Fibroblast of lung (primary cell): ENCODE measurements at regions not wholly inside any gene's neighbourhood (a gene's known extent, or its start where the extent isn't known, plus 50 kb on each side); places are given as distances from the start of the nearest gene placed in this dataset.

ENCODE experiments used
- DNase-seq, 2 donors: peaks; one replicate each; pipeline versions ENCODE4 v3.0.0 to v3.0.0-alpha.2; 2010; ENCODE audit warnings: low read depth in 2 of 2
- H2AFZ ChIP-seq: 2 replicates; pipeline ENCODE4 v1.5.1; 2012; ENCODE audit warnings: low read length, control low read depth, inconsistent platforms
- H3K27ac ChIP-seq: 2 replicates; pipeline ENCODE4 v1.5.1; 2011; ENCODE audit warnings: low read length, control low read depth; ENCODE audit not compliant: insufficient read depth
- H3K27me3 ChIP-seq: 2 replicates; pipeline ENCODE4 v1.5.1; 2011; ENCODE audit warnings: mild to moderate bottlenecking, low read length; ENCODE audit not compliant: control insufficient read depth, insufficient read depth
- H3K36me3 ChIP-seq: 2 replicates; pipeline ENCODE4 v1.5.1; 2011; ENCODE audit warnings: low read length; ENCODE audit not compliant: control insufficient read depth, insufficient read depth
- H3K4me1 ChIP-seq: 2 replicates; pipeline ENCODE4 v1.5.1; 2011; ENCODE audit warnings: low read length; ENCODE audit not compliant: control insufficient read depth, insufficient read depth; ENCODE audit errors: extremely low read depth
- H3K4me2 ChIP-seq: 2 replicates; pipeline ENCODE4 v1.5.1; 2011; ENCODE audit warnings: low read length, control low read depth; ENCODE audit not compliant: insufficient read depth; ENCODE audit errors: extremely low read depth
- H3K4me3 ChIP-seq, 4 experiments: fragments of 200-600 bp in 1 of 4; sonication (generic) in 1 of 4; replicated peaks in 1 of 4; 2 replicates each; pipeline ENCODE4 v1.5.1; 2011 to 2016; ENCODE audit warnings: low read length in 4 of 4, low read depth in 3 of 4, mild to moderate bottlenecking in 3 of 4, control low read depth in 2 of 4, inconsistent platforms in 1 of 4, mixed read lengths in 1 of 4; ENCODE audit not compliant: insufficient read depth in 1 of 4; ENCODE audit errors: control extremely low read depth in 1 of 4
- H3K79me2 ChIP-seq: 2 replicates; pipeline ENCODE4 v1.5.1; 2012; ENCODE audit warnings: mild to moderate bottlenecking, low read length, inconsistent platforms; ENCODE audit not compliant: control insufficient read depth, insufficient read depth
- H3K9ac ChIP-seq: 2 replicates; pipeline ENCODE4 v1.5.1; 2011; ENCODE audit warnings: mild to moderate bottlenecking, low read length, control low read depth; ENCODE audit not compliant: insufficient read depth
- H3K9me3 ChIP-seq: 2 replicates; pipeline ENCODE4 v1.5.1; 2012; ENCODE audit warnings: low read depth, low read length; ENCODE audit not compliant: control insufficient read depth, insufficient read depth
- H4K20me1 ChIP-seq: 2 replicates; pipeline ENCODE4 v1.5.1; 2011; ENCODE audit warnings: low read length; ENCODE audit not compliant: control insufficient read depth, insufficient read depth; ENCODE audit errors: extremely low read depth
- EZH2 ChIP-seq: IDR thresholded peaks from 2 replicates; pipeline ENCODE4 v1.5.1; 2012; ENCODE audit warnings: low read length, control low read depth, mild to moderate bottlenecking; ENCODE audit errors: missing control alignments
- TF ChIP-seq, protein P1 (sequence below), 2 donors: IDR thresholded peaks in 1 of 2; conservative IDR thresholded peaks in 1 of 2; 1 replicate in 1 of 2; 2 replicates in 1 of 2; pipeline ENCODE4 v1.5.1; 2011 to 2012; ENCODE audit warnings: low read length in 2 of 2, control low read depth in 1 of 2, inconsistent platforms in 1 of 2, low read depth in 1 of 2, mild to moderate bottlenecking in 1 of 2

DNA sequence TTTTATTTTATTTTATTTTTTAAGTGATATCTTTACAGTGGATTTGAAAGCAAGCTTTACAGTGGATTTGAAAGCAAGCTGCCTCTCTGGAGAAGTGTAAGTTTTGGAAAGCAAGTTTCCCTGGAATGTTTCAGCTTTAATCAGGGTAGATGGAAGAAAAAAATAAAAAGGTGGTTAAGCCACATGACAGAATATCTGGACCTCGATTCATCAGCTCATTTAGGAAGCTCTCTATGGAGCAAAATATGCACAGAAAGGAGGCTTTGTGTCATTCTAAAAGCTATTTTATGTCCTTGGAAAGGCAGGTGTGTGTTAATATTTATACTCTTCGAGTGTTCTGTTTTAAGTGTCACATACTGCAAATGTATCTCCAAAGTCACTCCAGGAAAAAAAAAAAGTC, 409.2 kb upstream of the KLF4 start:
- Histone ChIP-seq H4K20me1 (no peaks in the 10 kb centered on the region), H3K4me1 (no peaks in the 10 kb centered on the region), H2AFZ (no peak overlapping the region), H3K9ac (no peak overlapping the region), H3K79me2 (no peaks in the 10 kb centered on the region), H3K4me3 (no peak overlapping the region), H3K36me3 (no peaks in the 10 kb centered on the region), H3K27ac (no peak overlapping the region), H3K9me3 (no peaks in the 10 kb centered on the region), H3K4me2 (no peak overlapping the region), H3K27me3 (no peaks in the 10 kb centered on the region)
- no peak for DNase-seq
- TF ChIP-seq EZH2, result no peak
- TF ChIP-seq, protein P1, sequence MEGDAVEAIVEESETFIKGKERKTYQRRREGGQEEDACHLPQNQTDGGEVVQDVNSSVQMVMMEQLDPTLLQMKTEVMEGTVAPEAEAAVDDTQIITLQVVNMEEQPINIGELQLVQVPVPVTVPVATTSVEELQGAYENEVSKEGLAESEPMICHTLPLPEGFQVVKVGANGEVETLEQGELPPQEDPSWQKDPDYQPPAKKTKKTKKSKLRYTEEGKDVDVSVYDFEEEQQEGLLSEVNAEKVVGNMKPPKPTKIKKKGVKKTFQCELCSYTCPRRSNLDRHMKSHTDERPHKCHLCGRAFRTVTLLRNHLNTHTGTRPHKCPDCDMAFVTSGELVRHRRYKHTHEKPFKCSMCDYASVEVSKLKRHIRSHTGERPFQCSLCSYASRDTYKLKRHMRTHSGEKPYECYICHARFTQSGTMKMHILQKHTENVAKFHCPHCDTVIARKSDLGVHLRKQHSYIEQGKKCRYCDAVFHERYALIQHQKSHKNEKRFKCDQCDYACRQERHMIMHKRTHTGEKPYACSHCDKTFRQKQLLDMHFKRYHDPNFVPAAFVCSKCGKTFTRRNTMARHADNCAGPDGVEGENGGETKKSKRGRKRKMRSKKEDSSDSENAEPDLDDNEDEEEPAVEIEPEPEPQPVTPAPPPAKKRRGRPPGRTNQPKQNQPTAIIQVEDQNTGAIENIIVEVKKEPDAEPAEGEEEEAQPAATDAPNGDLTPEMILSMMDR (conservative IDR thresholded peaks at IDR 0.05 in 1 of 2, IDR thresholded peaks at IDR 0.05 in 1 of 2; ENCODE audit: low read depth in 1 of 2, low read length in 2 of 2), result no peak

DNA sequence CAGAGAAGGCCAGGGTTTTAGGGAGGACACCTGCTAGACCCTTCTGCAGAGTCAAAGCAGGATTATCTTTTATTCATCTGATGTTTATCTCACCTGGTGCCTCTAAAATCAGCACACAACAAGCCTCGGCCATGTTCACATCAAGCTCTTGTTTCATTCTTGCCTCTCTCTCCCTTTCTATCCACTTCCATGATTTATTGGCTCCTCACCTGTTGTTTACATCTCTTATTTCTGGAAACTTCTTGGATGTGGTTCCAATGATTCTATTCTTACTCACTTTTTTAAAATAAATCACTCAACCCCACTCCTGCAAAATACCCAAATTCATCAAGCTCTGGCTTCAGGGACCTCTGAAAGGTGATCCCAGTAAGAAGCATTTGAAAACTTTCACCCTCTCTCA, 407.0 kb upstream of the KLF4 start:
- Histone ChIP-seq H3K9ac (no peak overlapping the region), H4K20me1 (no peaks in the 10 kb centered on the region), H3K4me2 (no peak overlapping the region), H3K4me1 (no peaks in the 10 kb centered on the region), H2AFZ (no peak overlapping the region), H3K4me3 (no peak overlapping the region), H3K27ac (no peak overlapping the region), H3K9me3 (no peaks in the 10 kb centered on the region), H3K27me3 (no peaks in the 10 kb centered on the region), H3K36me3 (no peaks in the 10 kb centered on the region), H3K79me2 (no peaks in the 10 kb centered on the region)
- no peak for DNase-seq
- TF ChIP-seq EZH2, result no peak
- TF ChIP-seq, protein P1 (conservative IDR thresholded peaks at IDR 0.05 in 1 of 2, IDR thresholded peaks at IDR 0.05 in 1 of 2; ENCODE audit: low read depth in 1 of 2, low read length in 2 of 2), result no peak

GRCh38 chr9:107895501-107896001, 406.0 kb upstream of the KLF4 start:
- peak in 1 of 2 donors; percentile 80 for DNase-seq
- Histone ChIP-seq H3K9me3 (no peaks in the 10 kb centered on the region), H3K79me2 (no peaks in the 10 kb centered on the region), H3K36me3 (no peaks in the 10 kb centered on the region), H3K27me3 (no peaks in the 10 kb centered on the region), H3K27ac (no peak overlapping the region), H3K4me3 (no peak overlapping the region), H3K4me1 (no peaks in the 10 kb centered on the region), H3K9ac (no peak overlapping the region), H3K4me2 (no peak overlapping the region), H2AFZ (no peak overlapping the region), H4K20me1 (no peaks in the 10 kb centered on the region)
- TF ChIP-seq, protein P1 (conservative IDR thresholded peaks at IDR 0.05 in 1 of 2, IDR thresholded peaks at IDR 0.05 in 1 of 2; ENCODE audit: low read depth in 1 of 2, low read length in 2 of 2), result peak in 1 of 2 donors; percentile 15
- no peak for TF ChIP-seq EZH2
